Fibroblast of lung (primary cell): ENCODE measurements at regions not wholly inside any gene's neighbourhood (a gene's known extent, or its start where the extent isn't known, plus 50 kb on each side); places are given as distances from the start of the nearest gene placed in this dataset.

Experiments
- EZH2 ChIP-seq: IDR thresholded peaks from 2 replicates; pipeline ENCODE4 v1.5.1; 2012; ENCODE audit warnings: low read length, control low read depth, mild to moderate bottlenecking; ENCODE audit errors: missing control alignments
- TF ChIP-seq, protein P1 (sequence below), 2 donors: IDR thresholded peaks in 1 of 2; conservative IDR thresholded peaks in 1 of 2; 1 replicate in 1 of 2; 2 replicates in 1 of 2; pipeline ENCODE4 v1.5.1; 2011 to 2012; ENCODE audit warnings: low read length in 2 of 2, control low read depth in 1 of 2, inconsistent platforms in 1 of 2, low read depth in 1 of 2, mild to moderate bottlenecking in 1 of 2

DNA sequence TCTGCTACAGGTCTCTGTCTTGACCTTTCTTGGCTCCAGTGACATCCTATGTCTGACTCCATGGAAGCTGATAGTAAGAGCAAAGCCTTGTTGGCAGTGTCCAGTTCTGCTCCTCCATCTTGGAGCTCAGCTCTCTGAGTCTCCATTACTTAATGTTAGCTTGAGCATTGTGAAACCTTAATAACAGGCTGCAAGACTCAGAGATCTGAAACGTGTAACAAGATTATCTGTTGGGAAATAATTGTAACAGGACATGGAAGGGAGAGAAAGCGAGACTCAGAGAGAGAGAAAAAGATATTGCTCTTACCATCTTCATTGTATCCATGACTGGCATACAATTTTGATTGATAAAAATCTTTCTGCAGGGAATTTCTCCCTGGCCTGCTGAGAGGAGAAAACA, 1365.7 kb downstream of the AACS start:
- TF ChIP-seq, protein P1, sequence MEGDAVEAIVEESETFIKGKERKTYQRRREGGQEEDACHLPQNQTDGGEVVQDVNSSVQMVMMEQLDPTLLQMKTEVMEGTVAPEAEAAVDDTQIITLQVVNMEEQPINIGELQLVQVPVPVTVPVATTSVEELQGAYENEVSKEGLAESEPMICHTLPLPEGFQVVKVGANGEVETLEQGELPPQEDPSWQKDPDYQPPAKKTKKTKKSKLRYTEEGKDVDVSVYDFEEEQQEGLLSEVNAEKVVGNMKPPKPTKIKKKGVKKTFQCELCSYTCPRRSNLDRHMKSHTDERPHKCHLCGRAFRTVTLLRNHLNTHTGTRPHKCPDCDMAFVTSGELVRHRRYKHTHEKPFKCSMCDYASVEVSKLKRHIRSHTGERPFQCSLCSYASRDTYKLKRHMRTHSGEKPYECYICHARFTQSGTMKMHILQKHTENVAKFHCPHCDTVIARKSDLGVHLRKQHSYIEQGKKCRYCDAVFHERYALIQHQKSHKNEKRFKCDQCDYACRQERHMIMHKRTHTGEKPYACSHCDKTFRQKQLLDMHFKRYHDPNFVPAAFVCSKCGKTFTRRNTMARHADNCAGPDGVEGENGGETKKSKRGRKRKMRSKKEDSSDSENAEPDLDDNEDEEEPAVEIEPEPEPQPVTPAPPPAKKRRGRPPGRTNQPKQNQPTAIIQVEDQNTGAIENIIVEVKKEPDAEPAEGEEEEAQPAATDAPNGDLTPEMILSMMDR (conservative IDR thresholded peaks at IDR 0.05 in 1 of 2, IDR thresholded peaks at IDR 0.05 in 1 of 2; ENCODE audit: low read depth in 1 of 2, low read length in 2 of 2), result no peak
- TF ChIP-seq EZH2, result no peak
